SK-N-MC (cell line): ENCODE measurements at regions not wholly inside any gene's neighbourhood (a gene's known extent, or its start where the extent isn't known, plus 50 kb on each side); places are given as distances from the start of the nearest gene placed in this dataset.
A peak's percentile ranks its signal among the peaks of the same experiment; 100 is the strongest.

ENCODE experiments used
- DNase-seq: peaks from one replicate; pipeline ENCODE4 v3.0.0-alpha.2; 2011; ENCODE audit warnings: low read depth, low spot score
- H3K27ac ChIP-seq: fragments of 200-600 bp; sonication (generic); 2 replicates; pipeline ENCODE4 v1.5.1; 2016; ENCODE audit warnings: mixed run types
- H3K36me3 ChIP-seq: fragments of 200-600 bp; sonication (generic); 2 replicates; pipeline ENCODE4 v1.6.1; 2017; ENCODE audit warnings: antibody characterized with exemption, low read length, mixed read lengths; ENCODE audit not compliant: insufficient read depth
- H3K4me3 ChIP-seq: fragments of 200-600 bp; sonication (generic); 2 replicates; pipeline ENCODE4 v1.5.1; 2016
- H3K9ac ChIP-seq: fragments of 200-600 bp; sonication (generic); 2 replicates; pipeline ENCODE4 v1.8.0; 2017; ENCODE audit warnings: mixed run types, mixed read lengths; ENCODE audit not compliant: insufficient read length
- H3K9me3 ChIP-seq: fragments of 200-600 bp; sonication (generic); 2 replicates; pipeline ENCODE4 v1.6.1; 2017; ENCODE audit warnings: low read depth, mild to moderate bottlenecking, antibody characterized with exemption, low read length, moderate library complexity, mixed read lengths
- EZH2 ChIP-seq: fragments of 200-600 bp; sonication (generic); IDR thresholded peaks from one replicate; pipeline ENCODE4 v1.6.1; 2017; ENCODE audit warnings: antibody characterized with exemption
- FOXP2 ChIP-seq: optimal IDR thresholded peaks from 2 replicates; pipeline ENCODE3; 2011; ENCODE audit warnings: mild to moderate bottlenecking, moderate library complexity; ENCODE audit not compliant: insufficient read depth; ENCODE audit errors: extremely low read length, control extremely low read depth
- POLR2AphosphoS5 ChIP-seq: IDR thresholded peaks from 2 replicates; pipeline ENCODE4 v1.6.1; 2012; ENCODE audit warnings: mild to moderate bottlenecking, low read depth, low read length, borderline replicate concordance

GRCh38 chr2:219902891-219903552 lies 275.6 kb downstream of the SLC4A3 start:
- TF ChIP-seq POLR2AphosphoS5 (no peak), EZH2 (no peak), FOXP2 (no peak)
- no peak overlapping the region for H3K9ac ChIP-seq
- H3K9me3 ChIP-seq, result no peaks in the 10 kb centered on the region
- DNase-seq, result no peak
- H3K4me3 ChIP-seq, result no peak overlapping the region
- no peaks in the 10 kb centered on the region for H3K36me3 ChIP-seq
- H3K27ac ChIP-seq, result no peak overlapping the region

GRCh38 chr2:219905640-219906039 lies 278.2 kb downstream of the SLC4A3 start:
- no peaks in the 10 kb centered on the region for H3K36me3 ChIP-seq

DNA sequence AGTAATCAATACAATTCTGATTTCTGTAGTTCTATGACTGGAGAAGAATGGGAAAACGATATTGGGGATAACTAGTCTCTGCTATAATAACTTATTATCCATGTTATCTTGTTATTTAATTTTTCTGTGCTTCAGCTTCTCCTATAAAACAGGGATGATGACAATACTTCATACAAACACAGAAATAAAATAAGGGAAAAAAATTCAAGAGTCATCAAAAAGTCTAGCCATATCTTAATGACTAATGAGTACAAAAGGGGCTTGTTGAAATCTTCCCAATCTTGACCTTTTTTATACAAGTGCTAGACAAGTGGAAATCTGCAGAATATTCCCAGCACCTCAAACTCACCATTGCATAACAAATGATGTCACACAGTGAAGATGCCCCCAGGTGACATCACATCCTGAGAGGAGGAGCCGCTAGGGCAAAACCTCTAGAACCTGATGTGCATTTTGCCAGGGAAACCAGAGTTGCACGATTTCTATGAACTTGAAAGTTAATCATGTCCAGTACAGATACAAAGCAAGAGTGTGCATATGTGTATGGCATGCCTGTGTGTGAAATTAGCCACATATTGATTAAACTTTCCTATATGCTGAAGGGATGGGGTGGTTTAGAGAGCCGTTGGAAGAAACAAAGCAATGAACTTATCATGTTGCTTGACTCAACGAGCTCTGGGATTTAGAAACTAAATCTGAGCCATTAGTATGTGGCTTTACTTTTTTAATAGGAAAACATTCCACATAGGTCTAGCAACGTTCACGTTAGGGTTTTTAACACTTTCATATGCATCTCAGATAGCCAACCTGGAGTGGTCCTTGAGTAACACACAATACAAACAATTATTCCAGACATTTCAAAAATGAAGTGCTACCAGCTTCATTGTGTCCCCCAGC lies 278.9 kb downstream of the SLC4A3 start:
- Histone ChIP-seq H3K36me3 (no peaks in the 10 kb centered on the region), H3K27ac (peak overlapping the region; percentile 86)

More at GRCh38 chr2:219905640-219906039, 278.2 kb downstream of the SLC4A3 start:
- Histone ChIP-seq H3K9me3 (no peaks in the 10 kb centered on the region), H3K4me3 (no peak overlapping the region), H3K9ac (no peak overlapping the region), H3K27ac (no peak overlapping the region)
- DNase-seq, result no peak
- TF ChIP-seq EZH2, result no peak
- no peak for TF ChIP-seq FOXP2
- no peak for TF ChIP-seq POLR2AphosphoS5

GRCh38 chr2:219907011-219907365 lies 279.6 kb downstream of the SLC4A3 start:
- Histone ChIP-seq H3K4me3 (peak overlapping the region; percentile 69), H3K36me3 (no peaks in the 10 kb centered on the region), H3K9me3 (no peaks in the 10 kb centered on the region), H3K27ac (peak overlapping the region; percentile 86), H3K9ac (peak overlapping the region; percentile 14)
- peak; percentile 28 for DNase-seq
- no peak; the same call in 1 of the 2 replicates for TF ChIP-seq POLR2AphosphoS5
- no peak for TF ChIP-seq FOXP2
- no peak for TF ChIP-seq EZH2

More for the DNA sequence above, 278.9 kb downstream of the SLC4A3 start:
- Histone ChIP-seq H3K4me3 (peak overlapping the region; percentile 69), H3K9ac (peak overlapping the region; percentile 14), H3K9me3 (no peaks in the 10 kb centered on the region)
- no peak for DNase-seq
- TF ChIP-seq POLR2AphosphoS5 (no peak), EZH2 (no peak), FOXP2 (no peak)

DNA sequence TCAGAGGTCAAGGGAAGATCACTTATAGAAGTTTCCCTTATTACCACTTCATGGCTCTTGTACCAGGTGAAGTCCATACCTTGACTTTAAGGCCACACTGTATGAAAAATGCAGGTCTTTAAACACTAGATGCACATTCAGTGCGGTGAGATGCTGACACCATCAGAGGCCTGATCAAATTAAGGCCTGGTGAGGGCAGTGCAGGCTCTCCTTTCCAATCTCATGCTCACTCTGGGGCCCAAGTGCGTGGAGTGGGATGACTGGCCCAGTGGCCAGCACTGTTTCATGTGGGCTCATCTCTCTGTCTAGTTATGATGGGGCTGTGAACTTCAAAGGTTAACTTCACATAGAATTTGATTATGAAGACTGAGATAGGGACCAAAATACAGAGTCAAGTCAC lies 281.1 kb downstream of the SLC4A3 start:
- no peaks in the 10 kb centered on the region for H3K9me3 ChIP-seq
- no peak overlapping the region for H3K4me3 ChIP-seq
- no peaks in the 10 kb centered on the region for H3K36me3 ChIP-seq
- H3K9ac ChIP-seq, result no peak overlapping the region
- no peak for DNase-seq
- TF ChIP-seq FOXP2 (no peak), POLR2AphosphoS5 (no peak), EZH2 (no peak)
- no peak overlapping the region for H3K27ac ChIP-seq

DNA sequence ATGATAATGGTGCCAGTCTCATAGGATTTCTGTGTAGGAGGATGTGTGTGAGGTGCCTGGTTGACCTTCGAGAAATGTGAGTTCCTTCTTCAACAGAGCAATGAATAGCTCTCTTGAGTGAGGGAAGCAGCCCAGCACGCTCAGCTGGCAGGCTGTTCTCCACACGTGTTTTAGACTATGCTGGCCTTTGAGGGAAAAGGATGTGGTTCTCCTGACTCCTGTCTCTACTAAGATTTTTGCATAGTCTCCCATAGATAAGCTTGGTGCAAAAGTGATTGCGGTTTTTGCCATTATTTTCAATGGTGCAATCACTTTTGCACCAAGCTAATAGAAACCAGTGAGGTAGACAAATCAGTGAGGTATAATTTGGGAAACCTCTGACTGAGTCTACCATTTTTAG lies 284.1 kb downstream of the SLC4A3 start:
- H3K4me3 ChIP-seq, result no peak overlapping the region
- DNase-seq, result no peak
- H3K9me3 ChIP-seq, result no peaks in the 10 kb centered on the region
- no peak overlapping the region for H3K27ac ChIP-seq
- no peaks in the 10 kb centered on the region for H3K36me3 ChIP-seq
- TF ChIP-seq POLR2AphosphoS5 (no peak), FOXP2 (no peak), EZH2 (no peak)
- no peak overlapping the region for H3K9ac ChIP-seq

GRCh38 chr2:219912491-219912921 lies 285.1 kb downstream of the SLC4A3 start:
- Histone ChIP-seq H3K9me3 (no peaks in the 10 kb centered on the region), H3K9ac (no peak overlapping the region), H3K4me3 (no peak overlapping the region), H3K36me3 (no peaks in the 10 kb centered on the region), H3K27ac (no peak overlapping the region)
- no peak for DNase-seq
- TF ChIP-seq EZH2 (no peak), POLR2AphosphoS5 (no peak), FOXP2 (no peak)

DNA sequence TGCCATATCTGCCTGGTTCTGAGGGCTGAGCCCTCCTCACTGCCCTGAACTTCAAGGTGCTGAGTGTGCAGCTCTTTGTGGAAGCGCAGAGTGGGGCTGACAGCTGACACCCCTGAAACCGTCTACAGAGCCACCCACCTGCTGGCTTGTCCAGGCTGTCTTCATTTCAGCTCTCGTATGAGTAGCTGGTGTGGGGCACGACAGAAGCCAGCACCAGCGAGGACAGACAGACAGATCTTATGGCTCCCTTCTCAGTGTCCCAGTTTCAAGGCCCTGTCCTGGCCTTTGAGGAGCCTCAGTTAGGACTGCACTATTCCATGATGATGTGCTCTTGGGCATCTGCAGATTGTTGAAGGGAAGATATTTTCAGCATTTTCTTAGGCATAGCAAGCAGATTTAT lies 287.1 kb downstream of the SLC4A3 start:
- no peak for TF ChIP-seq EZH2
- no peak for TF ChIP-seq POLR2AphosphoS5
- no peak for TF ChIP-seq FOXP2
- no peak for DNase-seq
- no peaks in the 10 kb centered on the region for H3K36me3 ChIP-seq
- H3K27ac ChIP-seq, result no peak overlapping the region
- no peak overlapping the region for H3K9ac ChIP-seq
- H3K4me3 ChIP-seq, result no peak overlapping the region
- no peaks in the 10 kb centered on the region for H3K9me3 ChIP-seq

DNA sequence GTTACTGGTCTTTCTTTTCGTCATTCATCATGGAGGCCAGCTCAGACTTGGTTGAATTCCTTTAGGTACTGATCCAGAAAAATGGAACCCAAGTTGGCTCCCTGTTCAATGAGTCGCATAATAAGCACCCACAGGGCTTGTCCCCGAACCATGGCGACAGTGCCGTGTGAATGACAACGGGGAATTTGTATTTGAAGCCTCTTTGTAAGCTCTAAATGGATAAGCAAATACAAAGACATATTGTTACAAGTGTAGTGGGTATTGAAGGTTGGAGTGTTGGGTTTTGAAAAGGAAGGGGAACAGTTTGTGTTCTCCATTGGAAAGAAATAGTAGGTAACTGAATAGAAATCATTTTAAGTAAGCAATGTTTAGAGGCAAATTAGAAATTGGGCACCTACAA lies 288.9 kb downstream of the SLC4A3 start:
- no peaks in the 10 kb centered on the region for H3K9me3 ChIP-seq
- no peak overlapping the region for H3K9ac ChIP-seq
- H3K27ac ChIP-seq, result no peak overlapping the region
- H3K36me3 ChIP-seq, result no peaks in the 10 kb centered on the region
- H3K4me3 ChIP-seq, result no peak overlapping the region
- TF ChIP-seq EZH2, result no peak
- no peak for DNase-seq
